HL-60 (cell line): ENCODE measurements at regions not wholly inside any gene's neighbourhood (a gene's known extent, or its start where the extent isn't known, plus 50 kb on each side); places are given as distances from the start of the nearest gene placed in this dataset.

ENCODE experiments used
- DNase-seq, 2 experiments: peaks; one replicate each; pipeline ENCODE4 v3.0.0-alpha.2; 2010 to 2020; ENCODE audit warnings: low read depth in 1 of 2, low spot score in 1 of 2
- H3K27ac ChIP-seq: fragments of 250-450 bp; sonication (Bioruptor Pico); replicated peaks from 2 replicates; pipeline ENCODE4 v1.5.1; 2020; ENCODE audit warnings: mild to moderate bottlenecking, moderate library complexity
- H3K27me3 ChIP-seq: fragments of 250-450 bp; sonication (Bioruptor Pico); 2 replicates; pipeline ENCODE4 v1.5.1; 2021; ENCODE audit warnings: mild to moderate bottlenecking, moderate library complexity; ENCODE audit not compliant: insufficient read depth, poor library complexity, severe bottlenecking
- H3K4me3 ChIP-seq: replicated peaks from 2 replicates; pipeline ENCODE4 v1.5.1; 2011; ENCODE audit warnings: mild to moderate bottlenecking, control low read depth, low read length; ENCODE audit not compliant: insufficient read depth
- CTCF ChIP-seq: IDR thresholded peaks from one replicate; pipeline ENCODE4 v1.5.1; 2011; ENCODE audit warnings: low read length, control low read depth, inconsistent platforms; ENCODE audit not compliant: insufficient read depth
- GABPA ChIP-seq: IDR thresholded peaks from 2 replicates; pipeline ENCODE4 v1.6.1; 2012; ENCODE audit warnings: low read depth
- POLR2AphosphoS5 ChIP-seq: IDR thresholded peaks from 2 replicates; pipeline ENCODE4 v1.6.1; 2012; ENCODE audit warnings: low read depth
- REST ChIP-seq: IDR thresholded peaks from 2 replicates; pipeline ENCODE4 v1.6.1; 2012; ENCODE audit warnings: low read depth; ENCODE audit not compliant: insufficient replicate concordance
- SPI1 ChIP-seq: IDR thresholded peaks from 2 replicates; pipeline ENCODE4 v1.6.1; 2012; ENCODE audit warnings: low read depth, mild to moderate bottlenecking, borderline replicate concordance

- DNase-seq = no peak
- Histone ChIP-seq H3K4me3 (no peak overlapping the region), H3K27me3 (no peaks in the 10 kb centered on the region), H3K27ac (no peak overlapping the region)
- TF ChIP-seq SPI1 (no peak), GABPA (no peak), POLR2AphosphoS5 (no peak)
These were observed 125.5 kb upstream of the SVIL start for GRCh38 chr10:29760138-29760900.

DNA sequence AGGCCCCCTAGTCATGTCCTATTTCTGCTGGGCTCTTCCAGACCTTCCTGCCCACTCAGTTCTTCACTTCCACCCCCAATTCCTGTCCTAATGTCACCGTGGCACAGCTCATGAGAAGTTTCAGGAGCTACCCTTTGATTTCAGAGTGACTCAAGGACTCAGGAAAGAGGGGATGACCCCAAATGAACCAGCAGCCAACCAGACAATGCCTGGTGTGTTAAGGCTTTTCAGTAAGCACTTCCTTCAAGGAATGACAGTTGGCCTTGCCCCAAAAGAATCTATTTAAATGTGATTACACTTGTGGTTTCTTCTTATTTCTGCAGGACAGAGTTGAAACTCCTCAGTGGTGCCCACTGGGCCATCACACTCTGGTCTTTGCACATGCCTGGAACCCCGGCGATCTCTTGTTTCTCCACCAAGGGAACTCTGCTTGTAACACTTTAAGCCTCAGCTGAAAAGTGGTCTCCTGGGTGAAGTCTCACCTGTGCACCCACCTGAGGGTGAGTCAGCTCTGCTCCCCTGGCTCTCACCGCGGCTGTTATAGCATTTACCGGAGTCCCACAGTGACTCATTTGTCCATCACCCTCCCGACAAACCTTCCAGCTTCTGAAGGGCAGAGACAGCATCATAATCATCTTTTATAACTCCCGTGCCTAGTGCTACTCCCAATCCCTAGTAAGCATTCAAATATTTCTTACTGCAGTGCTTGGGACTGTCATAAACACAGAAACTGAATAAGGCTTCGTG, 123.0 kb upstream of the SVIL start:
- Histone ChIP-seq H3K27ac (no peak overlapping the region), H3K27me3 (no peaks in the 10 kb centered on the region), H3K4me3 (no peak overlapping the region)
- no peak for DNase-seq
- TF ChIP-seq CTCF (no peak), GABPA (no peak), POLR2AphosphoS5 (no peak), SPI1 (no peak), REST (no peak)

DNA sequence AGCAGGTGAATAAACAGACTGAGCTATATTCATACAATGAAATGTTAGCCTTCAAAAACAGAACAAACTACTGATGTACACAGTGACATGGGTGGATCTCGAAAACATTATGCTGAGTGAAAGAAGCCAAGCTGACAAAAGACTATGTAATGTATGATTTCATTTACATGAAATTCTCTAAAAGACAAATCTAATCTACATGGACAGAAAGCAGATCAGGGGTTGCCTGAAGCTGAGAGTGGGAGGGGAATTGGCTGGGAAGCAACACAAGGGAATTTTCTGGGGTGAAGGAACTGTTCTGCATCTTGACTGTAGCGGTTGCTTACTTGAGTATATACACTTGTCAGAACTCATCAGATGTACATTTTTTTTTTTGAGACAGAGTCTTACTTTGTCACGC, 121.7 kb upstream of the SVIL start:
- Histone ChIP-seq H3K27ac (no peak overlapping the region), H3K27me3 (no peaks in the 10 kb centered on the region), H3K4me3 (no peak overlapping the region)
- TF ChIP-seq REST = no peak
- no peak for TF ChIP-seq POLR2AphosphoS5
- TF ChIP-seq CTCF = no peak
- TF ChIP-seq SPI1 = no peak
- no peak for TF ChIP-seq GABPA
- DNase-seq = no peak

DNA sequence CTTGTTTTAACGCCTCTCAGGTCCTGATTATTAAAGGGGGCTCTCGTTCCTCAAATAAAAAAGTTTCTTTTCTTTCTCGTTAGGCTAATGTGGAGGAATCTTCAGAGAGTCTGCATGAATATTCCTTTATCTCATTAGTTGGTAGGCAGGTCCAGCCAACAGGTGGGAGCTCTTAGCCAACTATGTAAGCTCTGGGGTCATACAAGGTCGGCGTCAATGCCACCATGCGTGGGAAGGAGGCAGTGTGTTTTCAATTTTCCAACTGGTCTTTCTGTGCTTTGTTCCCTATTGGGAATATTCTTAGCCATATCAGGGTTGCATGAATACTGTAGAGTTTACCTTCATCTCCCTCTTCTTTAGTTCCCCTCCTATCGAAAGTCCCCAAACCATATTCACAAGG, 118.5 kb upstream of the SVIL start:
- DNase-seq = no peak
- Histone ChIP-seq H3K27me3 (no peaks in the 10 kb centered on the region), H3K4me3 (no peak overlapping the region), H3K27ac (no peak overlapping the region)
- no peak for TF ChIP-seq REST
- TF ChIP-seq GABPA = no peak
